Activated naive CD4-positive, alpha-beta T cell treated with anti-CD3 and anti-CD28 coated beads, Interleukin-2, amount 50 U/mL, for 72 hours (primary cell): ENCODE measurements at regions not wholly inside any gene's neighbourhood (a gene's known extent, or its start where the extent isn't known, plus 50 kb on each side); places are given as distances from the start of the nearest gene placed in this dataset.

ENCODE experiments used
- ATAC-seq, 2 donors: fragments of 150-1000 bp; cut with Tn5 transposase; 2 replicates each; pipeline ENCODE4 v1.10.0; 2021; ENCODE audit warnings: mild to moderate bottlenecking in 2 of 2, moderate library complexity in 2 of 2
- DNase-seq, 2 donors: peaks; one replicate each; pipeline ENCODE4 v3.0.0; 2021 to 2022; ENCODE audit warnings: low spot score in 2 of 2
- H3K27ac Mint-ChIP-seq, 2 donors: one replicate each; pipeline ENCODE4 v1.8.0; 2022; ENCODE audit warnings: mild to moderate bottlenecking in 2 of 2, mixed read lengths in 2 of 2
- H3K36me3 Mint-ChIP-seq, 2 donors: one replicate each; pipeline ENCODE4 v1.8.0; 2022; ENCODE audit warnings: mixed read lengths in 2 of 2
- H3K9me3 Mint-ChIP-seq, 2 donors: one replicate each; pipeline ENCODE4 v1.8.0; 2022; ENCODE audit warnings: mixed read lengths in 2 of 2

- no peak for ATAC-seq
- H3K9me3 Mint-ChIP-seq: no peaks in the 10 kb centered on the region
- no peak overlapping the region for H3K27ac Mint-ChIP-seq
- DNase-seq: no peak
- H3K36me3 Mint-ChIP-seq: no peaks in the 10 kb centered on the region
Measured at GRCh38 chr6:89028774-89029173, 51.8 kb upstream of the PNRC1 start.

DNA sequence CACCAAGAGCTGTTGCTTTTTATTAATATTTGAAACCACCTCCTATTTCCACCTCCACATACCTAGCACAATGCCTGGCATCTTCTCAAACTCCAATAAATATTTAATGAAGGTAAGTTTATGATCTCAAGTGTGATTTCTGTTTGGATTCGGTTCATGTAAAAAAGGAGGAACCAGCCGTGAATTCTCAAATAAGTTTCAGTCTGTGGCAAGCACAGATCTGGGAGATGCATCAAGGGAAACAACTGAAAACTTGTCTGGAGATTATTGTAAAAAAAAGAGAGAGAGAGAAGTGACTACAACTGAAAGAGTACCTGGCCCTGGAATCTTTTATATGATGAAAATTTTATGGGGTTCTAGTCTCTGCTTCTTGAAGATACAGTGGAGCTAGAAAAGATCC, 52.8 kb upstream of the PNRC1 start:
- no peaks in the 10 kb centered on the region for H3K36me3 Mint-ChIP-seq
- no peaks in the 10 kb centered on the region for H3K9me3 Mint-ChIP-seq
- DNase-seq (no peak), ATAC-seq (no peak)
- H3K27ac Mint-ChIP-seq: no peak overlapping the region

DNA sequence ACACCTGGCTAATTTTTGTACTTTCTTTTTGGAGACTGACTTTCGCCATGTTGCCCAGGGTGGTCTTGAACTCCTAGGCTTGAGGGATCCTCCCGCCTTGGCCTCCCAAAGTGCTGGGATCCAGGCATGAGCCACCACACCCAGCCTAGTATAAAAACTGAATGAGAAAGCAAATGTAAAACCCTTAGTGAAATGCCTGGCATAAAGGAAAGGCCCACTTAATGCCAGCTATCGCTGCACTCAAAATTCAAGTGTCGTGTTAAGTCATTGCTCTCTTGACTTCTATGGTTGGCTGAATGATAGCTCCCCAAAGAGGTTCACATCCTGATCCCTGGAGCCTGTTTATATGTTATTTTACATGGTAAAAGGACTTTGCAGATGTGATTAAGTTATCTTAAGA, 54.4 kb upstream of the PNRC1 start:
- Mint-ChIP-seq H3K36me3 (no peaks in the 10 kb centered on the region), H3K9me3 (no peaks in the 10 kb centered on the region), H3K27ac (no peak overlapping the region)
- DNase-seq: no peak
- ATAC-seq: no peak

DNA sequence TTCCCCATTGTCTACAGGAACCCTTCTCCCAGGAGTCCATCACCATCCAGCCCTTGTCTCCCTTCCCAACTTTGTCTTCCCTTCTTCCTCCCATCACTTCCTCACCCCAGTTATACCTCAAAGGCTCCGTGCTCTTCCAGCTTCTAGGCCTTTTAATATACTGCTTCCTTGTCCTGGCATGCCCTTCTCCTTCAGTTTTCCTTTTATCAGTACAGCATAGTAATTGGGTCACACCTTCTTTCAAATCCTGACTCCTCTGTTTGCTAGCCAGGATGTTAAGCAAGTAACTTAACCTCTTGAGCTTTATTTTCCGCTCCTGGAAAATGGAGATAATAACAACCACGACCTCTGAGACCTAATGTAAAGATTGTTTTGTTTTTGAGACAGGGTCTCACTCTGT, 54.9 kb upstream of the PNRC1 start:
- H3K36me3 Mint-ChIP-seq: no peaks in the 10 kb centered on the region
- ATAC-seq: no peak
- no peaks in the 10 kb centered on the region for H3K9me3 Mint-ChIP-seq
- peak overlapping the region in 1 of 2 donors; percentile 19 for H3K27ac Mint-ChIP-seq
- no peak for DNase-seq

DNA sequence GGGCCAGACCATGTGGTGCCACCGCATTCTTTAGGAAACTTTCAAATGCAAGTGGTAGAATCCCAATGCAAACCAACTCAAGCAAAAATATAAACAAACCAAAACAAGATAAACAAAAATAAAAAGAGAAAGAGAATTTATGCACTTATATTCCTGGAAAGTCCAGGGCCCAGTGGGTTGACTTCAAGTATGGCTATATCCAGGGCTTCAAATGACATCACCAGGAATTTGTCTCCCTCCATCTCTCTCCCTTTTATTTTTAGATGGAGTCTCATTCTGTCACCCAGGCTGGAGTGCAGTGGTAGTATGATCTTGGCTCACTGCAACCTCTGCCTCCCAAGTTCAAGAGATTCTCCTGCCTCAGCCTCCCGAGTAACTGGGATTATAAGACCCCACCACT, 56.1 kb upstream of the PNRC1 start:
- H3K27ac Mint-ChIP-seq: no peak overlapping the region
- H3K9me3 Mint-ChIP-seq: no peaks in the 10 kb centered on the region
- no peaks in the 10 kb centered on the region for H3K36me3 Mint-ChIP-seq
- no peak for DNase-seq
- no peak for ATAC-seq

DNA sequence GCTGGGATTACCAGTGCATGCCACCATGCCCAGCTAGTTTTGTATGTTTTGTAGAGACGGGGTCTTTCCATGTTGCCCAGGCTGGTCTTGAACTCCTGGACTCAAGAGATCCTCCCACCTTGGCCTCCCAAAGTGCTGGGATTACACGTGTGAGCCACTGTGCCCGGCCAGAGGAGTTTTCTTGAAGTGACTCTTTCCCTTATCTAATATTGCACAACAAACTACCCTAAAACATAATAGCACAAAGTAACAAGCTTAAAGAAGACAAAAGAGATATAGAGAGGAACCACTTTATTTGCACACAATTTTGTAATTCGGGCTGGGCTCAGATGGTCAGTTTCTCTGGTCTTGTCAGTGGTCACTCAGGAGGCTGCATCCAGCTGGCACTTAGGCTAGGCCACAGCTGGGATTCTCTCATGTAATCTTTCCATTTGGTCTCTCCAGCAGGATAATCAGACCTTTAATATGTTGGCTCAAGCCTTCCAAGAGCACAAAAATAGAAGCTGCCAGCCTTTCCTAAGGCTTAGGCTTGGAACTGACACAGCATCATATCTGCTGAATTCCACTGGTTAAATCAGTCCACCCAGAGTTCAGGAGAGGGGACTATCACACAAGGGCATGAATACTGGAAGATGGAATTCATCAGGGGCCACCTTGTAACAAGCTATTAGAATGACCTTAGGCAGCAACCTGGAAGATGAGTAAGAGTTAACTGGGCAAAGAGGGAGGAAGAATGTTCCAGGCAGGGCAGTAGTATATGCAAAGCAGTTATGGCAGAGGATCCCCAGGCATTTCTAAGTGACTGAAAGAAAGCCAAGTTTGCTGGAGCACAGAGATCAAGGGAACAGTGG, 56.7 kb upstream of the PNRC1 start:
- Mint-ChIP-seq H3K36me3 (no peaks in the 10 kb centered on the region), H3K9me3 (no peaks in the 10 kb centered on the region), H3K27ac (no peak overlapping the region)
- ATAC-seq (no peak), DNase-seq (no peak)

DNA sequence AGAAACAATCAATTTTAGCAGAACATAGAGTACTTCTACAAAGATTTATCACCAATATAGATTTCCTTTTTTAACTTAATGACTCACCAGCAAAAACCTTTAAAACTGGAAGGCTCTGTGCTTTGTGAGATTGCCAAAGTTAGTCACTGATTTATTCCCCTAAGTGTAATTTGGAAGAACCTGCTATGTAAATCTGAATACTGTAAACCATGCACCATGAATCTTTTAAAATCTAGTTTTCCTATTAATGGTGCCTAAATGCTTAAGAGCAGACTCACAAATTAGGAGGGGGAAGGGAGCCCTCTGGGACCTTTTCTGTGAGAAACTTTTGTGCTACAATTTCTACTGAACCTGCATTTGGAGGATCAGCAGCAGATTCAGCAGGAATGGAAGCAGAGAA, 57.8 kb upstream of the PNRC1 start:
- Mint-ChIP-seq H3K36me3 (no peaks in the 10 kb centered on the region), H3K27ac (no peak overlapping the region), H3K9me3 (no peaks in the 10 kb centered on the region)
- ATAC-seq: no peak
- DNase-seq: no peak

DNA sequence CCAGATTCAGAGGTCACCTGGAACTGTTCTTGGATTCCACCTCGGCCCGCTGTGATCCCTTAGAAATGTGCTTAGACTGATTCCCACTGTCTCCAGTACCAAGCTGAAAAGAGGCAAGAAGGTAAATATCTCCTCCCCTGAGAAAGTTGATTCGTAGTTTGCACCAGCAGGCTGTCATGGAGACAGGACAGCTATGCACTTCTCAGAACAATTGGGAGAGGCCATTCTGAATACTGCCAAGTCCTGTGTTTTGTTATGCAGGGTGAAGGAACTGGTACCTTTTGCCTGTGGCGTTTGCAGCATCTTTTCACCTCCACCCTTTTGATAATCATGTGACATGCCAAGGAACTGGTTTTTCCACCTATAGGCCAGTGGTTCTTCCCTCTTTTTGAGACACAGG, 58.2 kb upstream of the RNGTT start:
- Mint-ChIP-seq H3K9me3 (no peaks in the 10 kb centered on the region), H3K36me3 (no peaks in the 10 kb centered on the region), H3K27ac (no peak overlapping the region)
- DNase-seq (no peak), ATAC-seq (no peak)

DNA sequence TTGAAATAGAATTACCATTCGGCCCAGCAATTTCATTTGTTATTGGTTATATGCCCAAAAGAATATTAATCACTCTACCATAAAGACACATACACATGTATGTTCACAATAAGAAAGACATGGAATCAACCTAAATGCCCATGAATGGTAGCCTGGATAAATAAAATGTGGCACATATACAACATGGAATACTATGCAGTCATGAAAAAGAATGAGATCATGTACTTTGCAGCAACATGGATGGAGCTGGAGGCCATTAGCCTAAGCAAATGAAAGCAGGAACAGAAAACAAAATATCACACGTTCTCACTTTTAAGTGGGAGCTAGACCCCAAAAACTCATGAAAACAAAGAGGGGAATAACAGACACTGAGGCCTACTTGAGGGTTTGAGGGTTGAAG, 52.6 kb upstream of the RNGTT start:
- Mint-ChIP-seq H3K9me3 (peaks cover 4 to 8% of the 10 kb centered on the region in 2 donors), H3K27ac (no peak overlapping the region), H3K36me3 (peaks cover 5 to 6% of the 10 kb centered on the region in 2 donors)
- ATAC-seq (no peak), DNase-seq (no peak)

DNA sequence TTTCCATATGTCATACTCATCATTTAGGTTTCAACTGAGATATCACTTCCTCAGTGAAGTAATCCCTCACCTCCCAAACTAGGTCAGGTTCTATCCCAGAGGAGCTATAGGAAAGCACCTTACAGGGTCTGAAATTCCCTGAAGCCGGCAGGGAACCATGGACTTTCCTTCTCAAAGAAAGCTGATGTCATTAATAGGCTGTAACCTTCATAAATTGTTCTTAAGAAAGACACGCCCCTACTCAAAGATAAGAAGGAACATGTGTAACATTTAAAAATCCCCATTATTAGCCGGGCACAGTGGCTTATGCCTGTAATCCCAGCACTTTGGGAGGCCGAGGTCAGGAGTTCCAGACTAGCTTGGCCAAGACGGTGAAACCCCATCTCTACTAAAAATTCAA, 50.0 kb upstream of the RNGTT start:
- DNase-seq (no peak), ATAC-seq (no peak)
- Mint-ChIP-seq H3K9me3 (peaks cover 4 to 8% of the 10 kb centered on the region in 2 donors), H3K36me3 (peaks cover 5 to 6% of the 10 kb centered on the region in 2 donors), H3K27ac (no peak overlapping the region)
